ENCODE measurements at regions not wholly inside any gene's neighbourhood (a gene's known extent, or its start where the extent isn't known, plus 50 kb on each side); places are given as distances from the start of the nearest gene placed in this dataset.
A peak's percentile ranks its signal among the peaks of the same experiment; 100 is the strongest.

GRCh38 chr13:83229574-83230305 lies 652.5 kb downstream of the SLITRK1 start (continued):
- TF ChIP-seq, protein P1, sequence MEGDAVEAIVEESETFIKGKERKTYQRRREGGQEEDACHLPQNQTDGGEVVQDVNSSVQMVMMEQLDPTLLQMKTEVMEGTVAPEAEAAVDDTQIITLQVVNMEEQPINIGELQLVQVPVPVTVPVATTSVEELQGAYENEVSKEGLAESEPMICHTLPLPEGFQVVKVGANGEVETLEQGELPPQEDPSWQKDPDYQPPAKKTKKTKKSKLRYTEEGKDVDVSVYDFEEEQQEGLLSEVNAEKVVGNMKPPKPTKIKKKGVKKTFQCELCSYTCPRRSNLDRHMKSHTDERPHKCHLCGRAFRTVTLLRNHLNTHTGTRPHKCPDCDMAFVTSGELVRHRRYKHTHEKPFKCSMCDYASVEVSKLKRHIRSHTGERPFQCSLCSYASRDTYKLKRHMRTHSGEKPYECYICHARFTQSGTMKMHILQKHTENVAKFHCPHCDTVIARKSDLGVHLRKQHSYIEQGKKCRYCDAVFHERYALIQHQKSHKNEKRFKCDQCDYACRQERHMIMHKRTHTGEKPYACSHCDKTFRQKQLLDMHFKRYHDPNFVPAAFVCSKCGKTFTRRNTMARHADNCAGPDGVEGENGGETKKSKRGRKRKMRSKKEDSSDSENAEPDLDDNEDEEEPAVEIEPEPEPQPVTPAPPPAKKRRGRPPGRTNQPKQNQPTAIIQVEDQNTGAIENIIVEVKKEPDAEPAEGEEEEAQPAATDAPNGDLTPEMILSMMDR (conservative IDR thresholded peaks at IDR 0.05; ENCODE audit: low read depth in 2 of 2), result no peak
- TF ChIP-seq, protein P2, sequence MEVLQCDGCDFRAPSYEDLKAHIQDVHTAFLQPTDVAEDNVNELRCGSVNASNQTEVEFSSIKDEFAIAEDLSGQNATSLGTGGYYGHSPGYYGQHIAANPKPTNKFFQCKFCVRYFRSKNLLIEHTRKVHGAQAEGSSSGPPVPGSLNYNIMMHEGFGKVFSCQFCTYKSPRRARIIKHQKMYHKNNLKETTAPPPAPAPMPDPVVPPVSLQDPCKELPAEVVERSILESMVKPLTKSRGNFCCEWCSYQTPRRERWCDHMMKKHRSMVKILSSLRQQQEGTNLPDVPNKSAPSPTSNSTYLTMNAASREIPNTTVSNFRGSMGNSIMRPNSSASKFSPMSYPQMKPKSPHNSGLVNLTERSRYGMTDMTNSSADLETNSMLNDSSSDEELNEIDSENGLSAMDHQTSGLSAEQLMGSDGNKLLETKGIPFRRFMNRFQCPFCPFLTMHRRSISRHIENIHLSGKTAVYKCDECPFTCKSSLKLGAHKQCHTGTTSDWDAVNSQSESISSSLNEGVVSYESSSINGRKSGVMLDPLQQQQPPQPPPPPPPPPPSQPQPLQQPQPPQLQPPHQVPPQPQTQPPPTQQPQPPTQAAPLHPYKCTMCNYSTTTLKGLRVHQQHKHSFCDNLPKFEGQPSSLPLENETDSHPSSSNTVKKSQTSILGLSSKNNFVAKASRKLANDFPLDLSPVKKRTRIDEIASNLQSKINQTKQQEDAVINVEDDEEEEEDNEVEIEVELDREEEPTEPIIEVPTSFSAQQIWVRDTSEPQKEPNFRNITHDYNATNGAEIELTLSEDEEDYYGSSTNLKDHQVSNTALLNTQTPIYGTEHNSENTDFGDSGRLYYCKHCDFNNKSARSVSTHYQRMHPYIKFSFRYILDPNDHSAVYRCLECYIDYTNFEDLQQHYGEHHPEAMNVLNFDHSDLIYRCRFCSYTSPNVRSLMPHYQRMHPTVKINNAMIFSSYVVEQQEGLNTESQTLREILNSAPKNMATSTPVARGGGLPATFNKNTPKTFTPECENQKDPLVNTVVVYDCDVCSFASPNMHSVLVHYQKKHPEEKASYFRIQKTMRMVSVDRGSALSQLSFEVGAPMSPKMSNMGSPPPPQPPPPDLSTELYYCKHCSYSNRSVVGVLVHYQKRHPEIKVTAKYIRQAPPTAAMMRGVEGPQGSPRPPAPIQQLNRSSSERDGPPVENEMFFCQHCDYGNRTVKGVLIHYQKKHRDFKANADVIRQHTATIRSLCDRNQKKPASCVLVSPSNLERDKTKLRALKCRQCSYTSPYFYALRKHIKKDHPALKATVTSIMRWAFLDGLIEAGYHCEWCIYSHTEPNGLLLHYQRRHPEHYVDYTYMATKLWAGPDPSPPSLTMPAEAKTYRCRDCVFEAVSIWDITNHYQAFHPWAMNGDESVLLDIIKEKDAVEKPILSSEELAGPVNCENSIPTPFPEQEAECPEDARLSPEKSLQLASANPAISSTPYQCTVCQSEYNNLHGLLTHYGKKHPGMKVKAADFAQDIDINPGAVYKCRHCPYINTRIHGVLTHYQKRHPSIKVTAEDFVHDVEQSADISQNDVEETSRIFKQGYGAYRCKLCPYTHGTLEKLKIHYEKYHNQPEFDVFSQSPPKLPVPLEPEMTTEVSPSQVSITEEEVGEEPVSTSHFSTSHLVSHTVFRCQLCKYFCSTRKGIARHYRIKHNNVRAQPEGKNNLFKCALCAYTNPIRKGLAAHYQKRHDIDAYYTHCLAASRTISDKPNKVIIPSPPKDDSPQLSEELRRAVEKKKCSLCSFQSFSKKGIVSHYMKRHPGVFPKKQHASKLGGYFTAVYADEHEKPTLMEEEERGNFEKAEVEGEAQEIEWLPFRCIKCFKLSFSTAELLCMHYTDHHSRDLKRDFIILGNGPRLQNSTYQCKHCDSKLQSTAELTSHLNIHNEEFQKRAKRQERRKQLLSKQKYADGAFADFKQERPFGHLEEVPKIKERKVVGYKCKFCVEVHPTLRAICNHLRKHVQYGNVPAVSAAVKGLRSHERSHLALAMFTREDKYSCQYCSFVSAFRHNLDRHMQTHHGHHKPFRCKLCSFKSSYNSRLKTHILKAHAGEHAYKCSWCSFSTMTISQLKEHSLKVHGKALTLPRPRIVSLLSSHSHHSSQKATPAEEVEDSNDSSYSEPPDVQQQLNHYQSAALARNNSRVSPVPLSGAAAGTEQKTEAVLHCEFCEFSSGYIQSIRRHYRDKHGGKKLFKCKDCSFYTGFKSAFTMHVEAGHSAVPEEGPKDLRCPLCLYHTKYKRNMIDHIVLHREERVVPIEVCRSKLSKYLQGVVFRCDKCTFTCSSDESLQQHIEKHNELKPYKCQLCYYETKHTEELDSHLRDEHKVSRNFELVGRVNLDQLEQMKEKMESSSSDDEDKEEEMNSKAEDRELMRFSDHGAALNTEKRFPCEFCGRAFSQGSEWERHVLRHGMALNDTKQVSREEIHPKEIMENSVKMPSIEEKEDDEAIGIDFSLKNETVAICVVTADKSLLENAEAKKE (CRISPR knock-in tag; IDR thresholded peaks at IDR 0.05), result no peak

DNA sequence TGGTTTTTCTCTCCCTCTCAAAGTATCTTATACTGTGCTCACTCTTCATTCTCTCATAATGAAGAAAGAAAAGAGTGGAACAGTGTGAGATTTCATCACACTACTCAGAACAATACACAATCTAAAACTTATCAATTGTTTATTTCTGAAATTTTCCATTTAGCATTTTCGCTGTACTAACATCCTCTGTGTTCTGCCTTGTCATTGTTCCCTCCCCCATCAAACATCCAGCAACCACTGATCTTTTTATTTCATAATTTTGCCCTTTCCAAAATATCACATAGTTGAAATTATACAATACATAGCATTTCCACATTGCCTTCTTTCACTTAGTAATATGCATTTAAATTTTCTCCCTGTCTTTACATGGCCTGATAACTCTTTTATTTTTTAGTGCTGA lies 658.7 kb downstream of the SLITRK1 start:
- ATAC-seq, result no peak
- Mint-ChIP-seq H3K27me3 (ENCODE audit: insufficient read depth, low read depth, poor library complexity) (no peaks in the 10 kb centered on the region), H3K4me3 (no peak overlapping the region)

More for the DNA sequence above, 658.7 kb downstream of the SLITRK1 start:
- no peaks in the 10 kb centered on the region for H3K36me3 ChIP-seq (ENCODE audit: insufficient read depth)
- no peaks in the 10 kb centered on the region for H3K79me2 ChIP-seq (replicated peaks; ENCODE audit: insufficient read depth)
- no peak overlapping the region for H3K4me3 ChIP-seq
- H3K27ac ChIP-seq (ENCODE audit: low read depth), result no peak overlapping the region
- DNase-seq (ENCODE audit: low spot score), result no peak
- 0 out of 2 replicates have a peak overlapping the region, but pooled peaks have one; percentile 21 for H2AFZ ChIP-seq
- Mint-ChIP-seq H3K9me3 (no peaks in the 10 kb centered on the region), H3K4me1 (no peaks in the 10 kb centered on the region), H3K36me3 (ENCODE audit: low read depth) (no peaks in the 10 kb centered on the region), H3K27ac (no peak overlapping the region)
- H4K20me1 ChIP-seq (replicated peaks; ENCODE audit: insufficient read depth), result no peaks in the 10 kb centered on the region
- H3K9me2 ChIP-seq (ENCODE audit: insufficient read depth), result no peaks in the 10 kb centered on the region
- no peak for TF ChIP-seq ZNF114 (CRISPR knock-in tag; IDR thresholded peaks at IDR 0.05)
- TF ChIP-seq, protein P3, sequence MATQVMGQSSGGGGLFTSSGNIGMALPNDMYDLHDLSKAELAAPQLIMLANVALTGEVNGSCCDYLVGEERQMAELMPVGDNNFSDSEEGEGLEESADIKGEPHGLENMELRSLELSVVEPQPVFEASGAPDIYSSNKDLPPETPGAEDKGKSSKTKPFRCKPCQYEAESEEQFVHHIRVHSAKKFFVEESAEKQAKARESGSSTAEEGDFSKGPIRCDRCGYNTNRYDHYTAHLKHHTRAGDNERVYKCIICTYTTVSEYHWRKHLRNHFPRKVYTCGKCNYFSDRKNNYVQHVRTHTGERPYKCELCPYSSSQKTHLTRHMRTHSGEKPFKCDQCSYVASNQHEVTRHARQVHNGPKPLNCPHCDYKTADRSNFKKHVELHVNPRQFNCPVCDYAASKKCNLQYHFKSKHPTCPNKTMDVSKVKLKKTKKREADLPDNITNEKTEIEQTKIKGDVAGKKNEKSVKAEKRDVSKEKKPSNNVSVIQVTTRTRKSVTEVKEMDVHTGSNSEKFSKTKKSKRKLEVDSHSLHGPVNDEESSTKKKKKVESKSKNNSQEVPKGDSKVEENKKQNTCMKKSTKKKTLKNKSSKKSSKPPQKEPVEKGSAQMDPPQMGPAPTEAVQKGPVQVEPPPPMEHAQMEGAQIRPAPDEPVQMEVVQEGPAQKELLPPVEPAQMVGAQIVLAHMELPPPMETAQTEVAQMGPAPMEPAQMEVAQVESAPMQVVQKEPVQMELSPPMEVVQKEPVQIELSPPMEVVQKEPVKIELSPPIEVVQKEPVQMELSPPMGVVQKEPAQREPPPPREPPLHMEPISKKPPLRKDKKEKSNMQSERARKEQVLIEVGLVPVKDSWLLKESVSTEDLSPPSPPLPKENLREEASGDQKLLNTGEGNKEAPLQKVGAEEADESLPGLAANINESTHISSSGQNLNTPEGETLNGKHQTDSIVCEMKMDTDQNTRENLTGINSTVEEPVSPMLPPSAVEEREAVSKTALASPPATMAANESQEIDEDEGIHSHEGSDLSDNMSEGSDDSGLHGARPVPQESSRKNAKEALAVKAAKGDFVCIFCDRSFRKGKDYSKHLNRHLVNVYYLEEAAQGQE (IDR thresholded peaks at IDR 0.05; ENCODE audit: unreplicated experiment), result no peak
- H3F3A ChIP-seq (replicated peaks; ENCODE audit: low read depth), result no peaks in the 10 kb centered on the region
- no peak overlapping the region for H3K4me2 ChIP-seq
- H3K27me3 ChIP-seq (ENCODE audit: insufficient read depth), result no peaks in the 10 kb centered on the region
- no peaks in the 10 kb centered on the region for H3K4me1 ChIP-seq (ENCODE audit: insufficient read depth)
